Endothelial cell of umbilical vein (primary cell): ENCODE measurements at regions not wholly inside any gene's neighbourhood (a gene's known extent, or its start where the extent isn't known, plus 50 kb on each side); places are given as distances from the start of the nearest gene placed in this dataset.

Source experiments
- BruUV-seq: library from RNA; stranded (reverse); fragments of 400-500 nt; replicated peaks from 2 replicates; lab custom pipeline; 2021; lab: Mats Ljungman, UMichigan
- CTCF ChIA-PET: fragments of 300-600, 350-600 bp; sonication (Branson Sonifier 250); formaldehyde crosslinking; loops from one replicate; lab custom pipeline; 2021; ENCODE audit warnings: antibody characterized with exemption, inconsistent platforms; lab: Charles Lee
- POLR2A ChIA-PET: fragments of 300-600, 350-600 bp; sonication (Branson Sonifier 250); formaldehyde crosslinking; loops from one replicate; lab custom pipeline; 2021; ENCODE audit warnings: antibody characterized with exemption, inconsistent platforms; lab: Charles Lee
- DNase-seq: peaks from one replicate; pipeline ENCODE4 v3.0.0-alpha.2; 2011; ENCODE audit warnings: low read depth, low spot score
- FAIRE-seq: peaks from 2 replicates; lab custom pipeline; 2011; peaks lifted over from hg19 to GRCh38; lab: Jason Lieb, UNC
- H2AFZ ChIP-seq: 2 replicates; pipeline ENCODE4 v1.6.0; 2012; ENCODE audit warnings: low read depth, low read length, control low read depth, inconsistent platforms
- H3K27ac ChIP-seq: 2 replicates; pipeline ENCODE4 v1.5.1; 2011; ENCODE audit warnings: low read depth, mild to moderate bottlenecking, control low read depth, low read length, moderate library complexity; ENCODE audit not compliant: insufficient read depth
- H3K27me3 ChIP-seq, 2 experiments: 2 replicates each; pipeline versions ENCODE4 v1.6.0 to v1.6.1; 2011; ENCODE audit warnings: low read length in 2 of 2, mixed read lengths in 1 of 2; ENCODE audit not compliant: control insufficient read depth in 2 of 2, insufficient read depth in 2 of 2
- H3K36me3 ChIP-seq, 2 experiments: 2 replicates in 1 of 2; 3 replicates in 1 of 2; pipeline ENCODE4 v1.5.1; 2011; ENCODE audit warnings: low read length in 2 of 2, mild to moderate bottlenecking in 1 of 2, moderate library complexity in 1 of 2; ENCODE audit not compliant: control insufficient read depth in 2 of 2, insufficient read depth in 2 of 2; ENCODE audit errors: extremely low read depth in 1 of 2
- H3K4me1 ChIP-seq: 3 replicates; pipeline ENCODE4 v1.5.1; 2011; ENCODE audit warnings: mild to moderate bottlenecking, low read length; ENCODE audit not compliant: control insufficient read depth, insufficient read depth; ENCODE audit errors: extremely low read depth
- H3K4me2 ChIP-seq: 2 replicates; pipeline ENCODE4 v1.6.1; 2011; ENCODE audit warnings: low read length, control low read depth, mixed read lengths; ENCODE audit not compliant: insufficient read depth
- H3K4me3 ChIP-seq, 3 experiments: fragments of 200-600 bp in 1 of 3; sonication (generic), shearing (Covaris generic) in 1 of 3; replicated peaks in 1 of 3; 2 replicates each; pipeline ENCODE4 v1.5.1; 2011 to 2016; ENCODE audit warnings: control low read depth in 3 of 3, low read length in 3 of 3, mild to moderate bottlenecking in 2 of 3, inconsistent platforms in 1 of 3, low read depth in 1 of 3, moderate library complexity in 1 of 3; ENCODE audit not compliant: insufficient read depth in 1 of 3
- H3K79me2 ChIP-seq: 2 replicates; pipeline ENCODE4 v1.6.0; 2012; ENCODE audit warnings: low read length, inconsistent platforms; ENCODE audit not compliant: control insufficient read depth, insufficient read depth
- H3K9ac ChIP-seq: replicated peaks from 2 replicates; pipeline ENCODE3; 2011; ENCODE audit warnings: low read length, control low read depth; ENCODE audit not compliant: insufficient read depth; ENCODE audit errors: extremely low read depth
- H3K9me1 ChIP-seq: replicated peaks from 3 replicates; pipeline ENCODE4 v1.6.0; 2011; ENCODE audit warnings: mild to moderate bottlenecking, low read length; ENCODE audit not compliant: control insufficient read depth, insufficient read depth; ENCODE audit errors: extremely low read depth
- H3K9me3 ChIP-seq: replicated peaks from 2 replicates; pipeline ENCODE4 v1.5.1; 2012; ENCODE audit warnings: low read length, inconsistent platforms; ENCODE audit not compliant: control insufficient read depth, insufficient read depth
- H4K20me1 ChIP-seq: replicated peaks from 2 replicates; pipeline ENCODE3; 2011; ENCODE audit warnings: mild to moderate bottlenecking, low read length; ENCODE audit not compliant: control insufficient read depth, insufficient read depth; ENCODE audit errors: extremely low read depth
- CTCF ChIP-seq, 2 donors: IDR thresholded peaks; 1 replicate in 1 of 2; 2 replicates in 1 of 2; pipeline ENCODE4 v1.5.1; 2011; ENCODE audit warnings: low read length in 2 of 2, mild to moderate bottlenecking in 2 of 2, moderate library complexity in 2 of 2, control low read depth in 1 of 2, inconsistent platforms in 1 of 2, low read depth in 1 of 2; ENCODE audit not compliant: insufficient read depth in 1 of 2; ENCODE audit errors: extremely low read depth in 1 of 2
- EZH2 ChIP-seq: IDR thresholded peaks from 2 replicates; pipeline ENCODE4 v1.6.1; 2012; ENCODE audit warnings: borderline replicate concordance, low read depth, mild to moderate bottlenecking, moderate library complexity, low read length, inconsistent platforms; ENCODE audit not compliant: severe bottlenecking
- FOS ChIP-seq: IDR thresholded peaks from 2 replicates; pipeline ENCODE4 v1.6.1; 2011; ENCODE audit warnings: mild to moderate bottlenecking, low read length, moderate library complexity, borderline replicate concordance; ENCODE audit not compliant: insufficient read depth
- GATA2 ChIP-seq: IDR thresholded peaks from 2 replicates; pipeline ENCODE4 v1.7.0; 2011; ENCODE audit warnings: low read depth, mild to moderate bottlenecking, moderate library complexity, mixed read lengths, low read length; ENCODE audit not compliant: insufficient read length, insufficient read depth
- JUN ChIP-seq: IDR thresholded peaks from 2 replicates; pipeline ENCODE4 v1.6.1; 2011; ENCODE audit warnings: borderline replicate concordance, low read depth; ENCODE audit not compliant: insufficient read length, insufficient read depth
- MAX ChIP-seq: IDR thresholded peaks from 2 replicates; pipeline ENCODE4 v1.6.1; 2011; ENCODE audit not compliant: insufficient read depth, insufficient read length
- MYC ChIP-seq: IDR thresholded peaks from one replicate; pipeline ENCODE4 v1.6.1; 2011; ENCODE audit warnings: mild to moderate bottlenecking, low read depth, low read length
- POLR2A ChIP-seq: IDR thresholded peaks from 2 replicates; pipeline ENCODE4 v1.6.1; 2012; ENCODE audit warnings: low read depth, mild to moderate bottlenecking, control low read depth, low read length
- POLR2AphosphoS5 ChIP-seq: IDR thresholded peaks from 2 replicates; pipeline ENCODE4 v1.6.1; 2012; ENCODE audit warnings: low read depth, mild to moderate bottlenecking, control low read depth, low read length, moderate library complexity; ENCODE audit not compliant: insufficient read depth
- dilution Hi-C: fragments of 300-500 bp; cut with MboI; formaldehyde crosslinking; loops from one replicate; pipeline ENCODE4 v1.15.0; 2019; ENCODE audit warnings: low sequenced_read_pairs; ENCODE audit not compliant: extremely low pct_ligation_motif_present
- intact Hi-C: fragments of 100-400 bp; cut with micrococcal nuclease; formaldehyde crosslinking; loops from one replicate; pipeline ENCODE4 v1.10.0; 2022

- Histone ChIP-seq H3K79me2 (no peaks in the 10 kb centered on the region), H3K36me3 (no peaks in the 10 kb centered on the region), H2AFZ (no peak overlapping the region), H4K20me1 (no peaks in the 10 kb centered on the region), H3K4me1 (no peaks in the 10 kb centered on the region), H3K4me2 (no peak overlapping the region), H3K27me3 (no peaks in the 10 kb centered on the region), H3K27ac (no peak overlapping the region), H3K4me3 (no peak overlapping the region), H3K9me1 (no peaks in the 10 kb centered on the region), H3K9ac (no peak overlapping the region), H3K9me3 (no peaks in the 10 kb centered on the region)
- FAIRE-seq (no peak), DNase-seq (peak; percentile 31)
- TF ChIP-seq POLR2AphosphoS5: no peak
- no peak for TF ChIP-seq FOS
- ChIA-PET CTCF (interaction anchor here (1.4 kb wide), 1 partner anchor 137 kb away, joined by 3 read pairs; no protein-coding TSS in a partner anchor), POLR2A (no interaction called here)
- dilution Hi-C loops: no loop called here
- intact Hi-C loops: no loop called here
- no TSS peak for BruUV-seq
These were observed 594.8 kb upstream of the GOT2 start for GRCh38 chr16:59328961-59329360.

GRCh38 chr16:59327894-59328293, 593.8 kb upstream of the GOT2 start:
- no peak overlapping the region for H3K4me2 ChIP-seq
- ChIA-PET CTCF (no interaction called here), POLR2A (no interaction called here)
- no peaks in the 10 kb centered on the region for H3K4me1 ChIP-seq
- DNase-seq (no peak), FAIRE-seq (no peak)
- no peaks in the 10 kb centered on the region for H3K36me3 ChIP-seq
- no TSS peak for BruUV-seq
- H3K9ac ChIP-seq: no peak overlapping the region
- no peak overlapping the region for H2AFZ ChIP-seq
- H3K9me3 ChIP-seq: no peaks in the 10 kb centered on the region
- H3K9me1 ChIP-seq: no peaks in the 10 kb centered on the region
- no peaks in the 10 kb centered on the region for H3K27me3 ChIP-seq
- H3K79me2 ChIP-seq: no peaks in the 10 kb centered on the region
- H3K4me3 ChIP-seq: no peak overlapping the region
- TF ChIP-seq POLR2AphosphoS5: no peak
- TF ChIP-seq CTCF (IDR thresholded peaks at IDR 0.05; ENCODE audit: extremely low read depth in 1 of 2, insufficient read depth in 1 of 2, low read depth in 1 of 2, low read length in 2 of 2): no peak
- no peak for TF ChIP-seq MAX
- TF ChIP-seq EZH2: no peak
- TF ChIP-seq FOS: no peak
- no peak for TF ChIP-seq JUN
- TF ChIP-seq GATA2: no peak
- no peak for TF ChIP-seq MYC
- no peak for TF ChIP-seq POLR2A
- H4K20me1 ChIP-seq: no peaks in the 10 kb centered on the region
- H3K27ac ChIP-seq: no peak overlapping the region
- intact Hi-C loops: no loop called here
- dilution Hi-C loops: no loop called here
